ENCODE measurements at regions not wholly inside any gene's neighbourhood (a gene's known extent, or its start where the extent isn't known, plus 50 kb on each side); places are given as distances from the start of the nearest gene placed in this dataset.

DNA sequence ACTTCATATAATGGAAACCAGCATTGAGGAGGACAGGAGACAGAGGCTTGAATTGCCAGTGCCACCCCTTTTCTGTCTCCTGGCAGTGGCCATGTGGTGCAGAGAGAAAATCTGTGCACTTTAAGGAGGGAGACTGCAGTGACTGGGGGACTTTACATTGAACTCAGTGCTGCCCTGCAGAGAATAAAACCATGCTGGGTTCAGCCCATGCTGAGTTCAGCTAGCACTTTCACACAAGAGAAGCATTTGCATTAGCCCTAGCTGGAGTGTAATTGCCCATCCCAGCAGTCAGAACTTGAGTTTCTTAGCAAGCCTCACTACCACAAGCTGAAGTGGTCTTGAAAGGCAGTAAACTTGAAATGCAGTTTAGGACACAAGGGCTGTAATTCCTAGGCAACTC lies 677.5 kb downstream of the ZPLD1 start:
- TF ChIP-seq POLR2A (IDR thresholded peaks at IDR 0.05) = no peak
- TF ChIP-seq, protein P1, sequence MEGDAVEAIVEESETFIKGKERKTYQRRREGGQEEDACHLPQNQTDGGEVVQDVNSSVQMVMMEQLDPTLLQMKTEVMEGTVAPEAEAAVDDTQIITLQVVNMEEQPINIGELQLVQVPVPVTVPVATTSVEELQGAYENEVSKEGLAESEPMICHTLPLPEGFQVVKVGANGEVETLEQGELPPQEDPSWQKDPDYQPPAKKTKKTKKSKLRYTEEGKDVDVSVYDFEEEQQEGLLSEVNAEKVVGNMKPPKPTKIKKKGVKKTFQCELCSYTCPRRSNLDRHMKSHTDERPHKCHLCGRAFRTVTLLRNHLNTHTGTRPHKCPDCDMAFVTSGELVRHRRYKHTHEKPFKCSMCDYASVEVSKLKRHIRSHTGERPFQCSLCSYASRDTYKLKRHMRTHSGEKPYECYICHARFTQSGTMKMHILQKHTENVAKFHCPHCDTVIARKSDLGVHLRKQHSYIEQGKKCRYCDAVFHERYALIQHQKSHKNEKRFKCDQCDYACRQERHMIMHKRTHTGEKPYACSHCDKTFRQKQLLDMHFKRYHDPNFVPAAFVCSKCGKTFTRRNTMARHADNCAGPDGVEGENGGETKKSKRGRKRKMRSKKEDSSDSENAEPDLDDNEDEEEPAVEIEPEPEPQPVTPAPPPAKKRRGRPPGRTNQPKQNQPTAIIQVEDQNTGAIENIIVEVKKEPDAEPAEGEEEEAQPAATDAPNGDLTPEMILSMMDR (IDR thresholded peaks at IDR 0.05) = no peak
